ENCODE measurements at regions not wholly inside any gene's neighbourhood (a gene's known extent, or its start where the extent isn't known, plus 50 kb on each side); places are given as distances from the start of the nearest gene placed in this dataset.

GRCh38 chr10:65394502-65395297, 1531.1 kb upstream of the LRRTM3 start:
- Histone ChIP-seq H3K36me3 (ENCODE audit: insufficient read depth, insufficient read length, low read length) (no peaks in the 10 kb centered on the region), H3K9me3 (ENCODE audit: insufficient read depth, low read length) (no peaks in the 10 kb centered on the region), H3K4me3 (ENCODE audit: insufficient read length, low read depth) (no peak overlapping the region), H3K4me1 (ENCODE audit: insufficient read depth, insufficient read length) (no peaks in the 10 kb centered on the region), H3K27me3 (ENCODE audit: insufficient read depth, insufficient read length) (no peaks in the 10 kb centered on the region), H3K9ac (ENCODE audit: insufficient read length, low read depth) (no peak overlapping the region)
- TF ChIP-seq SUZ12 (IDR thresholded peaks at IDR 0.05; ENCODE audit: extremely low read depth, insufficient read depth, insufficient read length) = no peak
- no peak for TF ChIP-seq ZNF274 (IDR thresholded peaks at IDR 0.05; ENCODE audit: low read depth, low read length)
- no peak for TF ChIP-seq YY1 (IDR thresholded peaks at IDR 0.05; ENCODE audit: insufficient read depth, insufficient read length)
- DNase-seq (ENCODE audit: low read depth, low spot score) = no peak

- TF ChIP-seq YY1 (IDR thresholded peaks at IDR 0.05; ENCODE audit: insufficient read depth, insufficient read length) (no peak), SUZ12 (IDR thresholded peaks at IDR 0.05; ENCODE audit: extremely low read depth, insufficient read depth, insufficient read length) (no peak), ZNF274 (IDR thresholded peaks at IDR 0.05; ENCODE audit: low read depth, low read length) (no peak)
- Histone ChIP-seq H3K27me3 (ENCODE audit: insufficient read depth, insufficient read length) (no peaks in the 10 kb centered on the region), H3K36me3 (ENCODE audit: insufficient read depth, insufficient read length, low read length) (no peaks in the 10 kb centered on the region), H3K4me1 (ENCODE audit: insufficient read depth, insufficient read length) (no peaks in the 10 kb centered on the region), H3K9ac (ENCODE audit: insufficient read length, low read depth) (no peak overlapping the region), H3K4me3 (ENCODE audit: insufficient read length, low read depth) (no peak overlapping the region), H3K9me3 (ENCODE audit: insufficient read depth, low read length) (no peaks in the 10 kb centered on the region)
- no peak for DNase-seq (ENCODE audit: low read depth, low spot score)
Measured at GRCh38 chr10:65395631-65396030, 1530.2 kb upstream of the LRRTM3 start.

GRCh38 chr10:65396997-65397396, 1528.8 kb upstream of the LRRTM3 start:
- H3K36me3 ChIP-seq (ENCODE audit: insufficient read depth, insufficient read length, low read length) = no peaks in the 10 kb centered on the region
- H3K4me3 ChIP-seq (ENCODE audit: insufficient read length, low read depth) = no peak overlapping the region
- H3K9ac ChIP-seq (ENCODE audit: insufficient read length, low read depth) = no peak overlapping the region
- H3K4me1 ChIP-seq (ENCODE audit: insufficient read depth, insufficient read length) = no peaks in the 10 kb centered on the region
- TF ChIP-seq YY1 (IDR thresholded peaks at IDR 0.05; ENCODE audit: insufficient read depth, insufficient read length) = no peak
- no peaks in the 10 kb centered on the region for H3K27me3 ChIP-seq (ENCODE audit: insufficient read depth, insufficient read length)
- DNase-seq (ENCODE audit: low read depth, low spot score) = no peak
- H3K9me3 ChIP-seq (ENCODE audit: insufficient read depth, low read length) = no peaks in the 10 kb centered on the region

- no peaks in the 10 kb centered on the region for H3K27me3 ChIP-seq (ENCODE audit: insufficient read depth, insufficient read length)
- H3K9me3 ChIP-seq (ENCODE audit: insufficient read depth, low read length) = no peaks in the 10 kb centered on the region
- no peak overlapping the region for H3K9ac ChIP-seq (ENCODE audit: insufficient read length, low read depth)
- no peaks in the 10 kb centered on the region for H3K4me1 ChIP-seq (ENCODE audit: insufficient read depth, insufficient read length)
- TF ChIP-seq ZNF274 (IDR thresholded peaks at IDR 0.05; ENCODE audit: low read depth, low read length) (no peak), YY1 (IDR thresholded peaks at IDR 0.05; ENCODE audit: insufficient read depth, insufficient read length) (no peak), SUZ12 (IDR thresholded peaks at IDR 0.05; ENCODE audit: extremely low read depth, insufficient read depth, insufficient read length) (no peak)
- no peak for DNase-seq (ENCODE audit: low read depth, low spot score)
- no peaks in the 10 kb centered on the region for H3K36me3 ChIP-seq (ENCODE audit: insufficient read depth, insufficient read length, low read length)
- no peak overlapping the region for H3K4me3 ChIP-seq (ENCODE audit: insufficient read length, low read depth)
Measured at GRCh38 chr10:65408401-65408800, 1517.4 kb upstream of the LRRTM3 start.

- Histone ChIP-seq H3K4me1 (ENCODE audit: insufficient read depth, insufficient read length) (no peaks in the 10 kb centered on the region), H3K9ac (ENCODE audit: insufficient read length, low read depth) (no peak overlapping the region), H3K27me3 (ENCODE audit: insufficient read depth, insufficient read length) (no peaks in the 10 kb centered on the region), H3K4me3 (ENCODE audit: insufficient read length, low read depth) (no peak overlapping the region), H3K9me3 (ENCODE audit: insufficient read depth, low read length) (no peaks in the 10 kb centered on the region), H3K36me3 (ENCODE audit: insufficient read depth, insufficient read length, low read length) (no peaks in the 10 kb centered on the region)
- no peak for DNase-seq (ENCODE audit: low read depth, low spot score)
- TF ChIP-seq SUZ12 (IDR thresholded peaks at IDR 0.05; ENCODE audit: extremely low read depth, insufficient read depth, insufficient read length) = no peak
- TF ChIP-seq YY1 (IDR thresholded peaks at IDR 0.05; ENCODE audit: insufficient read depth, insufficient read length) = no peak
- TF ChIP-seq ZNF274 (IDR thresholded peaks at IDR 0.05; ENCODE audit: low read depth, low read length) = no peak
Measured at GRCh38 chr10:65413001-65413400, 1512.8 kb upstream of the LRRTM3 start.

- Histone ChIP-seq H3K4me3 (ENCODE audit: insufficient read length, low read depth) (no peak overlapping the region), H3K9me3 (ENCODE audit: insufficient read depth, low read length) (no peaks in the 10 kb centered on the region), H3K27me3 (ENCODE audit: insufficient read depth, insufficient read length) (no peaks in the 10 kb centered on the region), H3K4me1 (ENCODE audit: insufficient read depth, insufficient read length) (no peaks in the 10 kb centered on the region), H3K9ac (ENCODE audit: insufficient read length, low read depth) (no peak overlapping the region), H3K36me3 (ENCODE audit: insufficient read depth, insufficient read length, low read length) (no peaks in the 10 kb centered on the region)
- no peak for DNase-seq (ENCODE audit: low read depth, low spot score)
- TF ChIP-seq ZNF274 (IDR thresholded peaks at IDR 0.05; ENCODE audit: low read depth, low read length) = no peak
- TF ChIP-seq SUZ12 (IDR thresholded peaks at IDR 0.05; ENCODE audit: extremely low read depth, insufficient read depth, insufficient read length) = no peak
- TF ChIP-seq YY1 (IDR thresholded peaks at IDR 0.05; ENCODE audit: insufficient read depth, insufficient read length) = no peak
Measured at GRCh38 chr10:65415318-65415717, 1510.5 kb upstream of the LRRTM3 start.

- no peaks in the 10 kb centered on the region for H3K4me1 ChIP-seq (ENCODE audit: insufficient read depth, insufficient read length)
- no peak overlapping the region for H3K9ac ChIP-seq (ENCODE audit: insufficient read length, low read depth)
- H3K36me3 ChIP-seq (ENCODE audit: insufficient read depth, insufficient read length, low read length) = no peaks in the 10 kb centered on the region
- no peak for DNase-seq (ENCODE audit: low read depth, low spot score)
- no peak overlapping the region for H3K4me3 ChIP-seq (ENCODE audit: insufficient read length, low read depth)
- H3K9me3 ChIP-seq (ENCODE audit: insufficient read depth, low read length) = no peaks in the 10 kb centered on the region
- H3K27me3 ChIP-seq (ENCODE audit: insufficient read depth, insufficient read length) = no peaks in the 10 kb centered on the region
- TF ChIP-seq SUZ12 (IDR thresholded peaks at IDR 0.05; ENCODE audit: extremely low read depth, insufficient read depth, insufficient read length) (no peak), ZNF274 (IDR thresholded peaks at IDR 0.05; ENCODE audit: low read depth, low read length) (no peak), YY1 (IDR thresholded peaks at IDR 0.05; ENCODE audit: insufficient read depth, insufficient read length) (no peak)
Measured at GRCh38 chr10:65416094-65416493, 1509.7 kb upstream of the LRRTM3 start.

Measured in NT2/D1 (cell line).